ENCODE measurements at regions not wholly inside any gene's neighbourhood (a gene's known extent, or its start where the extent isn't known, plus 50 kb on each side); places are given as distances from the start of the nearest gene placed in this dataset.

DNA sequence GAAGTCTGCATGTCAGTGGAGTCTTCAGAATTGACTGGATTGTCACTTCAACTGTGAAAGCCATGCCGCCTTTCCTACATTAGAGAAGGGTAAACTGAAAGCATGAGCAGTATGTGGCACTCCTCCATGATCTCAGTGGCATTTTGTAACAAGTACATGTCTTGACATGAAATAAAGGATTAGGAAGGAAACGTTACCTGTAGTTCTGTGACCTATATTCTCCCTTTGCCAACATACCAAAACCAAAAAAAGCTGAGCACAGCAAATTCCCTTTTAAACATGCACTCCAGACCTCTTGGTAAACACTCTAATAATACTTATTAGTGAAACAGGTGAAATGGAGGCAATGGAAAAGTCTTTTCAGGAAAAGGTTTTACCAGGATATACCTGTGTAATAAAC is 344.2 kb downstream of the GRIA2 start:
- H2AFZ ChIP-seq (ENCODE audit: low read length) = no peak overlapping the region
- H3K4me1 ChIP-seq (ENCODE audit: insufficient read depth, low read length, poor library complexity, severe bottlenecking) = no peaks in the 10 kb centered on the region
- no peak overlapping the region for H3K4me3 ChIP-seq (ENCODE audit: low read depth, low read length, poor library complexity, severe bottlenecking)
- H3K4me2 ChIP-seq (ENCODE audit: low read length) = no peak overlapping the region
- H3K36me3 ChIP-seq (ENCODE audit: insufficient read depth, low read length) = no peaks in the 10 kb centered on the region
- BruUV-seq (replicated peaks) = no TSS peak
- ChIA-PET POLR2A (interaction anchor here (1.0 kb wide), 1 partner anchor 12 kb away, joined by 3 read pairs; no protein-coding TSS in a partner anchor), CTCF (ENCODE audit: unreplicated experiment) (no interaction called here)
- DNase-seq (ENCODE audit: low spot score) = no peak
- no peaks in the 10 kb centered on the region for H3K9me3 ChIP-seq (ENCODE audit: low read length)
- H3K9me2 ChIP-seq (ENCODE audit: insufficient read depth, low read length) = no peaks in the 10 kb centered on the region
- intact Hi-C loops (cut with micrococcal nuclease; ENCODE audit: unreplicated experiment) = no loop called here
- H4K20me1 ChIP-seq (ENCODE audit: insufficient read depth, low read length) = no peaks in the 10 kb centered on the region
- no peak overlapping the region for H3K27ac ChIP-seq (ENCODE audit: low read depth, low read length, poor library complexity, severe bottlenecking)
- TF ChIP-seq, protein P1, sequence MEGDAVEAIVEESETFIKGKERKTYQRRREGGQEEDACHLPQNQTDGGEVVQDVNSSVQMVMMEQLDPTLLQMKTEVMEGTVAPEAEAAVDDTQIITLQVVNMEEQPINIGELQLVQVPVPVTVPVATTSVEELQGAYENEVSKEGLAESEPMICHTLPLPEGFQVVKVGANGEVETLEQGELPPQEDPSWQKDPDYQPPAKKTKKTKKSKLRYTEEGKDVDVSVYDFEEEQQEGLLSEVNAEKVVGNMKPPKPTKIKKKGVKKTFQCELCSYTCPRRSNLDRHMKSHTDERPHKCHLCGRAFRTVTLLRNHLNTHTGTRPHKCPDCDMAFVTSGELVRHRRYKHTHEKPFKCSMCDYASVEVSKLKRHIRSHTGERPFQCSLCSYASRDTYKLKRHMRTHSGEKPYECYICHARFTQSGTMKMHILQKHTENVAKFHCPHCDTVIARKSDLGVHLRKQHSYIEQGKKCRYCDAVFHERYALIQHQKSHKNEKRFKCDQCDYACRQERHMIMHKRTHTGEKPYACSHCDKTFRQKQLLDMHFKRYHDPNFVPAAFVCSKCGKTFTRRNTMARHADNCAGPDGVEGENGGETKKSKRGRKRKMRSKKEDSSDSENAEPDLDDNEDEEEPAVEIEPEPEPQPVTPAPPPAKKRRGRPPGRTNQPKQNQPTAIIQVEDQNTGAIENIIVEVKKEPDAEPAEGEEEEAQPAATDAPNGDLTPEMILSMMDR (conservative IDR thresholded peaks at IDR 0.05; ENCODE audit: low read length) = no peak
- TF ChIP-seq EZH2phosphoT487 (IDR thresholded peaks at IDR 0.05; ENCODE audit: borderline replicate concordance, low read depth, low read length) = no peak
- H3K79me2 ChIP-seq (ENCODE audit: insufficient read depth, low read depth, low read length) = no peaks in the 10 kb centered on the region

DNA sequence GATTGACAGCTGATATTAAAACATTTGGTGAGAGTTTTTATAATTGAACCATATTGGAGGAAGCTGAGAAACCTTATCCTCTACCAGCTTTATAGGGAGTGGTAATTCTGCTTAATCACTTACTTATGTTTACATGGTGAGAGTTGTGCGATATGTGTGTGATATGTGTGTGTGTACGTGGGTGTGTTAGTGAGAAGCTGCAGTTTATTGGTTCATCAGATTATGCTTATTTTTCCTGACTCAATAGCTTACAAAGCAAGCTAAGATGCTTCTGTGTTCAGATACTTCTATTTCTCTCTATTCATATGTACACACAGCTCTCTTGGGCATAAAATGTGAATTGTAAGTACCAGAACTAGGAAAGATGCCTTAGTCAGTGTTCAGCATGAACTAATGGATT is 343.7 kb downstream of the GRIA2 start:
- no peak overlapping the region for H3K27ac ChIP-seq (ENCODE audit: low read depth, low read length, poor library complexity, severe bottlenecking)
- no peak overlapping the region for H3K4me2 ChIP-seq (ENCODE audit: low read length)
- H4K20me1 ChIP-seq (ENCODE audit: insufficient read depth, low read length) = no peaks in the 10 kb centered on the region
- DNase-seq (ENCODE audit: low spot score) = no peak
- POLR2A ChIA-PET = interaction anchor here (1.0 to 1.3 kb wide), 2 partner anchors 10 to 11 kb away, joined by 3 read pairs; no protein-coding TSS in a partner anchor
- H3K9me3 ChIP-seq (ENCODE audit: low read length) = no peaks in the 10 kb centered on the region
- intact Hi-C loops (cut with micrococcal nuclease; ENCODE audit: unreplicated experiment) = no loop called here
- H3K9me2 ChIP-seq (ENCODE audit: insufficient read depth, low read length) = no peaks in the 10 kb centered on the region
- CTCF ChIA-PET (ENCODE audit: unreplicated experiment) = no interaction called here
- no TSS peak for BruUV-seq (replicated peaks)
- no peak for TF ChIP-seq EZH2phosphoT487 (IDR thresholded peaks at IDR 0.05; ENCODE audit: borderline replicate concordance, low read depth, low read length)
- TF ChIP-seq, protein P1 (conservative IDR thresholded peaks at IDR 0.05; ENCODE audit: low read length) = no peak
- H3K36me3 ChIP-seq (ENCODE audit: insufficient read depth, low read length) = no peaks in the 10 kb centered on the region
- H2AFZ ChIP-seq (ENCODE audit: low read length) = no peak overlapping the region
- no peaks in the 10 kb centered on the region for H3K79me2 ChIP-seq (ENCODE audit: insufficient read depth, low read depth, low read length)
- H3K4me1 ChIP-seq (ENCODE audit: insufficient read depth, low read length, poor library complexity, severe bottlenecking) = no peaks in the 10 kb centered on the region
- no peak overlapping the region for H3K4me3 ChIP-seq (ENCODE audit: low read depth, low read length, poor library complexity, severe bottlenecking)

DNA sequence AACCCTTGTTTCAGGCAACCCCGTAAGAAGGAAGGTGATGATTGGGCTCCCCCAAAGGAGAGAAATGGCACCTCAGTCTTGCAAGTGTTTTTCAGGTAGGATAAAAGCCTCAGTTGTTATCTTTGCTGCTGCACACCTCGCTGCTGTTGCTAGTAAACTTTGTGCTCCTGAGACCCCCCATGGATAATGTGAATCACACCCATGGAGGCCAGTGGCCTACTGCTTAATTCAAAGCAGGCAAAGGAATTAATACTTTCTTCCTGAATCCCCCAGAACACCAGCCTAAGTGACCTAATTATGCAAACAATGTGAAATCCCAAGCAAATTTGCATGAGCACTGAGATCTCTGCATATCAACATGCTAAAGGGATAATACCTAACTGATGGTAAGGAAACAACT is 337.5 kb downstream of the GRIA2 start:
- ChIA-PET CTCF (ENCODE audit: unreplicated experiment) (no interaction called here), POLR2A (no interaction called here)
- Histone ChIP-seq H3K4me2 (ENCODE audit: low read length) (no peak overlapping the region), H3K9me3 (ENCODE audit: low read length) (no peaks in the 10 kb centered on the region), H3K36me3 (ENCODE audit: insufficient read depth, low read length) (no peaks in the 10 kb centered on the region), H3K9me2 (ENCODE audit: insufficient read depth, low read length) (no peaks in the 10 kb centered on the region), H3K4me3 (ENCODE audit: low read depth, low read length, poor library complexity, severe bottlenecking) (no peak overlapping the region), H3K79me2 (ENCODE audit: insufficient read depth, low read depth, low read length) (no peaks in the 10 kb centered on the region), H4K20me1 (ENCODE audit: insufficient read depth, low read length) (no peaks in the 10 kb centered on the region), H2AFZ (ENCODE audit: low read length) (no peak overlapping the region), H3K4me1 (ENCODE audit: insufficient read depth, low read length, poor library complexity, severe bottlenecking) (no peaks in the 10 kb centered on the region), H3K27ac (ENCODE audit: low read depth, low read length, poor library complexity, severe bottlenecking) (no peak overlapping the region)
- TF ChIP-seq EZH2phosphoT487 (IDR thresholded peaks at IDR 0.05; ENCODE audit: borderline replicate concordance, low read depth, low read length) = no peak
- TF ChIP-seq, protein P1 (conservative IDR thresholded peaks at IDR 0.05; ENCODE audit: low read length) = no peak
- intact Hi-C loops (cut with micrococcal nuclease; ENCODE audit: unreplicated experiment) = no loop called here
- no peak for DNase-seq (ENCODE audit: low spot score)
- no TSS peak for BruUV-seq (replicated peaks)
